GM21423 (cell line): ENCODE measurements at regions not wholly inside any gene's neighbourhood (a gene's known extent, or its start where the extent isn't known, plus 50 kb on each side); places are given as distances from the start of the nearest gene placed in this dataset.

Experiments used
- ATAC-seq: cut with Tn5 transposase; IDR thresholded peaks from one replicate; pipeline ENCODE4 v1.9.1; 2021; ENCODE audit warnings: mild to moderate bottlenecking, moderate library complexity; ENCODE audit not compliant: unreplicated experiment

DNA sequence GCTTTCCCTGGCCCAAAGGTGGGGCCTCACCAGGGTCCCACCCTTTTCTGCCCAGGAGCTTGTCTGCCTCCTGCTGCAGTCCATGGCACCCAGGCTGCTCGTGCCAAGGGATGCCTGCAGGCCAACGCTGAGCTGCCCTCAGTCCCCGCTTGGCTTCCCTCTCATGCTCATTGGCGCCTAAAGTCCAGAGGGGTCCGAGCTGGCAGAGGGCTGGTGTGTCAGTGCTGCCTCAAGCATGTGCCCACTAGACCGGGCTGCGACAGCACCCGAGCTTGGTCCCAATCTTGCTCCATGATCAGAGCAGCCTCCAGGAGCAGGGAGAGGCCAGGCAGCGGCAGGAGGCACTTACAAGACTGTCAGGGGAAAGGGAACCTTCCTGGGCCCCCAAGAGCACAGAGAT is 287.0 kb downstream of the ICOS start:
- no peak for ATAC-seq

DNA sequence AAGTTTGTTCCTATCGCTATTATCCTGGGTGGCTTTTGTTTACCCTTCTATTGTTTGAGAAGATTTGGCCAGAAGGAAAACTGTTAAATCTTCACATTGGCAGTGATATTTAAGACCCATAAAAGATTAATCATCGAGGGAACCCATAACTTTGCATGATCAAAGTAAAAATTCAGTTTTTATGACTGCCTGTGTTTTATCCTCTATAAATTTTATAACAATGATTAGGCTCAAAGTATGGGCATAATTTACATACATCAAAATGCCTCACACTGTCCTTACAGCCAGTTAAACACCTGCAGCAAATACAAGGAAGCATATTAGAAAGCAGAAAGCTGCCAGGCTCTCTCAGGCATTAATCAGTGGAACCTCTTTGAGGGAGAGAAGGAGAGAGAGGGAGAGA is 289.1 kb downstream of the ICOS start:
- no peak for ATAC-seq

DNA sequence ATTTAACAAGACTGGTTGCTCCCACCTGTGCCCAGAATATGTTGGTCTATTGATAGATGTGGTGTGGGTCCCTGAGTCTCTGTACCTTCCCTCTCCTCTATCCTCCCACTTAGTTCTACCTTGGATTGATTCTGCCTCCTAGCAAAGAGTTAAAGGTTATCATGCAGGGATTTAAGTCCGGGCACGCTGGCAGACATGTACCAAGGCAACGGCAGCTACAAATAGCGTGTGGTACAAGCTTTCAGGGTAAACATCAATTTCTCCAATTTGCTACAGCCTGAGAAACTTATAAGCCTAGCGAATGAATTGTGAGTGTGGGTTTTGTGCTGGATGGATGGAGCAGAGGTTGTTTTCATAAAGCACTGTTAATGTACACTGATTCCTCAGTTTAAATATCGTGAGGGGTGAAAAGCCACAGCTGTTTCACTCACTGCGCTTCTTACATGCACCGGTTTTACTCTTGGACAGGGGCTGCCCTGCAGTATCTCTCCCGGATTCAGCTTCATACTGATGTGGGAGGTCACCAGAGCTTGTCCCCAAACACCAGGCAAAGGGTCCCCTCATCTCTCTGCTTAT is 289.8 kb downstream of the ICOS start:
- no peak for ATAC-seq

DNA sequence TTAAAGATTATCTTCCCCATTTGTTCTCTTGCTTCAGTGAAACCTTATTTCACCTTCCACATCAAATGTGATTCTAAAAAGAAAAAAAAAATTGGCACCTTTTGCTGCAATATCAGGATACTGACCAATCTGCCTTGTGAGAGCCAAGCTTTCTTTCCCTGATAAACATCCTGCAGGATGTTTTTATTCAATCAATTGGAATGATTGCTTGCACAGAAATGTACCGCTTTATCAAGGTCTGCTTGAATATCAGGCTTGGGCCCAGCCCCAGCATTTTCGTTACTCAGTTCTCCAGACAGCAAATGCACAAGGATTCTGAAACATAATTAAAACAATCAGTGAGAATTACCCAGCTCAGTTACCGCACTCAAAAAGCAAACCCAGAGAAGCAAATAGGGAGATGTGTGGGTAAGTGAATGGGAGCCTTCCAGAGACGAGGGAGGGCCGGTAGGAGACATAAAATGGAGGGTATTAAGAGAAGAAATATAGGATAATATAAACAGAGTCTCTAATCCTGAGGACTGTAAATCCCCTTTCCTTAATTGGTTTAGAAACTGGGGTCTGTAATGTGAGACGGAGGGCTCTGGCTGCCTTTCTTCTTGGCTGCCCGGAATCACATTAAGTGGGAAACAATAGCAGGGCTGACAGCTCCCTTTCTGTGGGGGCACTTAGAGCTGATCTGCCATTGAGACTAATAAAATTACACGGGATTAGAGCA is 291.8 kb downstream of the ICOS start:
- ATAC-seq: no peak

DNA sequence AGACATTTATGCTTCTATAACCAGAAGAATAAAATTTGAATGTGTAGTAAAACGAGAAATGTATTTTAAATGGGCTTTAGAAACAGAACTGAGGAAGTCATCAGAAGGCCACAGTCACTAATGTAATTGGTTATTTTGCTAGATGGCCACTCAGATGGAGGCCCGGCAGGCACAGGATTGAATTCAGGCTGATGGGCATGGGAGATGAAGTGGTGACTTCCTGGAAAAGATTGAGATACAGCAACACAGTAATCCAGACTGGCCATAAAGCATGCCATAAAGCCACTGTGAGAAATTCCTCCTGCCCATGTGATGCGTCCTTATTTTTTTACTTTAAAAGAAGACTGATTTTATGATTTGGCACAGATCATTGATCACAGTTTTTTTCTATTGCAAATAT is 297.7 kb downstream of the ICOS start:
- no peak for ATAC-seq

DNA sequence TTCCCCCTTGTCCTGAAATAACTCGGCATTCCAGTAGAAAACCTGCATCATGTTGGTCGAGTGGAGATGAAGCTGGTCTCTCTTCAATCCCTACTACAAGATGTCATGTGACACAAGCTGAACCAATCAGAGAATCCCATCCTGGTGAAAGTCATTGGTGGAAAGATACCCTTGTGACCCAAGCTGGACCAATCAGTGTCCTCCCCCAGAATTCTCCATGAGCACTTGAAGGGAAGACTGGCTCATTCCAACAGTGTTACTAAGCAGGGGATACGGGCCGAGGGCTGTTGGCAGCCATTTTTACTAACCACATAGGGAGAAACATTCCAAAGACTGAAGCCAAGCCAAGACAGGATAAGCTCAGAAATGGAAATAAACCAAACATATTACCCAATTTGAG is 298.3 kb downstream of the ICOS start:
- ATAC-seq: no peak

DNA sequence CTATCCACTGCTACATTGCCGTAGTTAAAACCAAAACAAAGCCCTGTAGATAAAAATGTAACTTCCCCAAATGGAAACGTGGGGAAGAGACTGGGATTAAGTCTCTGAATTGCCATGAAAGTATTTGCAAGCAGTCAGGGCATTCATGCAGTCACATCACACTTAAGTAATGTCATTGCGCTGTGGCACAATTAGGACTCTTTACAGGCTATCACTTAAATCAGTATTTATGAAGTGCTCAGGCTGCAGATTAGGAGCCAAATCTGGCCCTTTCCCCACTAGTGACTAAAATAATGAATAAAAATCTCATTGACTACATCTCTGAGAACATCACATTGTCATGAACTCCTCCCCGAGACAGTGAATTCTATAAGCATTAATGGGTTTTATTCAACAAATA is 300.9 kb downstream of the ICOS start:
- no peak for ATAC-seq

DNA sequence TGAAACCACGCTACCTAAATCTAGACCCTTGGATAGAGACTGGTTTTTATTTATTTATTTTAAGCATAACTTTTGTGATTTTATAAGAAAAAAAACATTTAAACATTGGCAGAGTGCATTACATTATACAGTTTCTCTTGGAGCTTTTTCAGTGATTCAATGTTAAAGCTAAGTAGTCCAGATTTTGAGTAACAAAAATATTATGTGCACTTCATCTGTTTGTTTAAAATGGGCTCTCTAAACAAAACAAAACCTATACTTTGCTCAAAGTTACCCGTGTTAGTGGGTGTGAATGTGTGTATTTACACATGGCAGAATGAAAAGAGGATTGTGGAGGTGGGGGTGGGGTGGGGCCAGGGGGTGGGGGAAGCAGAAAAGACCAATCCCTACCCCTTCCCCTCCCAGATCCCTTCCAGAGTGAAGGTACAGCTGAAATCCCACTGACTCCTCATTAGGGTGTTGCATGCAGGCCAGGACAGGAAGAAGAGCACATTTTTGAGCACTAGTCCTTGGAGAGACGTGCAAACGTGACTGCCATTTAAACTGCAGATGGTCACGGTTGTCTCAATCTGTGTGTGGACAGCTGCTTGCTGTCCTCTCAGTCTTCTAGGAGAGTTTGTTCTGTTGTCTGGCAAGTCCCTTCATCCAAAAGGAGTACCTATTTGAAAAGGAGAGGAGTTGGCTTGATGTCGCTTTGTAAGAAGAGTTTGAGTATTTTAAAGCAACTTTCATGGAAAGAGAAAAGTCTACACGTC is 303.0 kb downstream of the ICOS start:
- ATAC-seq: no peak

DNA sequence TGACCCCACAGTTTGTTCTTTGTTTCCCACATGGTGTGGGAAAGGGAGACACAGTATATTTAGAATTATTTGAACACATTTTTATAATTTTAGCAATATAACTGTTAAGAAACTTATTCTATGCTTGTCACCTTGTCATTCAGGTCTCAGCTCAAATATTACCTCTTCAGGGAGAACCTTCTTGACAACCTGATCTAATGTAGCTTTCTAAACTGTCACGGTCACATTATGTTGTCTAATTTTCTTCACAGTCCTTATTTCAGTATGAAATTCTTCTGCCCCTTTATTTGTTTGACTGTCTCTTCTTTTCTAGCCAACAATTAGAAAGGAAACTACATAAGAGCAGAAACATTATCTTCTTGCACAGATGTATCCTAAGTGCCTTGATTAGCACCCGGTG is 304.3 kb upstream of the PARD3B start:
- ATAC-seq: no peak

DNA sequence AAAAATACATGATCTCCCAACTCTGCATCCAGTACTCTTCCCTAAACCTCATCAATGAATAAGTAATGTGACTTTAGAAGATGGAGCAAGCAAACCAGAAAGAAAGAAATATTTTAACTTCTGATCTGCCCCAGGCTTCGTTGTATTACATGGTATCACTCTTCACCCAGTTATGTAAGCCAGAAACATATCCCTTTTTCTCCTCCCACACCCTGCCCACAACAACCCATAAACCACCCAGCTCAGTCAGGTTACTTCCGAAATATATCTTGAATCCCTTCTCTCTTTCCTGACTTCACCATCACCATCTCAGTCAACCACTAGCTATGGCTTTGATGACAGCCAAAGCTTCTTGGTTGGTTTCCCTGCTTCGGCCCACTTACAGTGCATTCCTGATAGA is 295.8 kb upstream of the PARD3B start:
- ATAC-seq: no peak

DNA sequence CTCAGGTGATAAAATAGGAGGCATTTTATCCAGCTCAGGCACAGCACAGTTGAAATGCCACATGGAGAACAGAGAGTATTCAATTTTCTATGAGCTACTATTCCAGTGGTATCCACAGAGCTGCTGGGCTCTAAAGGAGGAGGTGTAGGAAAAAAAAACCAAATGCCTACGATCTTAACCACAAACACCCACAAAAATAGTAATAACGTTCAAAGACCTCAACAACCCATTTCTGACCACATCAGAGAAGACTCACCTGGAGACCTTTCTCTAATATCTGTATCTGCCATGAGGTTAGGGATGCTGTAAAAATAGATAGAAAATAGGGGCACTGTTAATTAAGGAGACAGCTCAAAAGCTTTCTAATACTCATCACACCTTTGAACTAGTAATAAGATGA is 294.6 kb upstream of the PARD3B start:
- ATAC-seq: no peak

DNA sequence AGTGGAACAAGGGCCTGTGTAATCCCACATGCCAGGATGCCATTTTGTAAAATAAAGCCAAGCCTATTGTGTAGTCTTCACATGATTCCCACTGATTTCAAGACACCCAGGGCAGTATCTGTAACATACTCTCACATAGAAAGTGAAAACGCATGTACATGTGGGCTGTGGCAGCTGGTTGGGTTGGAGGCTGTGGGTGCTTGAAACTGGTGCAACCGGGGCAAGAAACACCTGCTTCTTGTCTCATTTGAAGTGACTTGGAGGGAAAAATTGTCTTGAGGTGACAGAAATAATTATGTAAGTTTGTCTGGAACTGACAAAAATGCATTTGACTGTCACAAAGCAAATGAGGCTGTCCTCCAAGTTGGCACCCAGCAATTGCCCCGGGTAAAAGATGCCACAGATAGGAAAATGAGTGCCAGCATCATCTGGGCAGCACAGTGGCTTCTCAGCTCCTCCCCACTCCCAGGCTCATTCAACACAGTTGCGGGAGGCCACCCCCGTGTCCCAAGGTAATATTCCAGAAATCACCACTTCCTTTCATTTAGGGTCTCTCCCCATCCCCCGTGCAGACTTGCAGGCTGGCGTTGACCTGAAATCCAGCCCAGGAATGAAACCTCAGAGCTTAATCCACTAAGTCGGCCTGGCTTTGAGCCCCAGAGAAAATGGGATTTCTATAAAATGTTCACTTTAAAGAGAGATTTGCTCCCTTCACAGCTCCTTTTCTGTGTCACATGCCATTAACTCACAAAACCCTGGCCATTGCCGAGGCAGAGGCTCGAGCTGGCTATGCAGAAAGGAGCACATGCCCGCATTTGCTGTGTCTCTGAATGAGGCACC is 293.9 kb upstream of the PARD3B start:
- ATAC-seq: no peak

DNA sequence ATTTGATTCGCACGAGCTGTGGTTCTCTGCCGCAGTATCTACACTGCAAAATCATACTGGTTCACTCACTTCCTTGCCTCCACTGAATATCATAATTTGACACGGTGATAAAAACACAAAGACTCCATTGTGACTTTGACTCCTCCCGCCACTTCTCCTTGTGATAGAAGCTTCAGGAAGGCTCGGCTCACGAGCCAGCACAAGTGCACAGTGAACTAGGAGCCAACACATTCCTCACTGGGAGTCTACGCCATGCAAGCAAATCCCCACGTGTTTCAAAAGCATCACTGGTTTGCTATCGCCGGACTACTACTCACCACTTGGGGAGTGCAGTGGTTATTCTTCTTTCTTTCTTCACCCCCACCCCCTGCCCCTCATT is 293.3 kb upstream of the PARD3B start:
- no peak for ATAC-seq

DNA sequence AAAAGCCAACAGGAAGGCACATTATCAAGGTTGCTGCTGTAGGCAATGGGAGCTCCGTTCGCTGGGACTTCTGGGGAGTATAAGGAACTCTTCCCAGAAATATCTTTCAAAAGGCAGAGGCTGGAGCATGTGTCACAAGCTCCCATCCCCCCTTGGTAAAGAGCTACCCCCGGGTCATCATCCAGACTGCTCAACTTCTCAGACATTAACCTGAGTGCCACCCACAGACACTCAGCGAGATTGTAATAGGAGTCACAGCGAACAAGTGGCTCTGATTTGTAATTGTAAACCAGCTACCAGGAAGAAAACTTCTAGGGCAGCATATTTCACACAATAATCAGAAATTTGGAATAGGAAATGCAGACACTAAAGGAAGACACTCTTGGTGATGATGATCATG is 290.2 kb upstream of the PARD3B start:
- ATAC-seq: no peak

DNA sequence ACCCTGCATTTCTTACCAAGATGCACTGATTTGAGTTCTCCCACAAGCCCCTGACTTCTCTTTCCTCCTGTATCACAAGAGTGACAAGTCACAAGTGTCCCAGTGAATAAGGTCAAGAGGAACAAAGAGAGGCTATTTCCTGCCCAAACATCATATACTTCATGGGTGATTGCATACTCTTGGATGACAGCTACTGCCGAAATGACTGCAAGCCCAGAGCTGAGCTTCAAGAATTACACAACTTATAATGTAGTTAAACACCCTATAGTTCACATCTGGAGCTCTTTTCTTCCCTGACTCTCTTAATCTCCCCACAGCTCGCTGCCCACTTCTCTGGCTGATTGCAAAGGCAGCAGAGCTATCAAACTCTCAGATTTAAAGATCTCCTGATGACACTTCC is 289.7 kb upstream of the PARD3B start:
- ATAC-seq: no peak

DNA sequence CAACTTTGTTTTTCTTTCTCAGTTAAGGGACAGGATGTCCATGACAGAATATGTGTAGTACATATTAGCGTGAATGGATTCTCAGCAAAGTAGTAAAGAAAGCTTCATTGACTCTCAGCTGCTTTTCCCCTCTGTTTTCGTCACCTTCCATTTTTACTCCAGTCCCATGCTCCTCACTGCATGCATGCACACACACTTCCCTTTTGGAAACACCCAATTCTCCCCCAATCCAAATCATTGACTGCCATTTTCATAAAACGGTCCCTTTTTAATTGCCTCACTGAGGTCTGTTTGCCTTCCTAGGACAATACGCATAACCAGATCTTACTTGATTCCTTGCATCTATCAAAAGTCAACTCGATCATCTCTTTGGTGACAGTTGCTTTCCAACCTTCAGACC is 287.5 kb upstream of the PARD3B start:
- ATAC-seq: no peak

DNA sequence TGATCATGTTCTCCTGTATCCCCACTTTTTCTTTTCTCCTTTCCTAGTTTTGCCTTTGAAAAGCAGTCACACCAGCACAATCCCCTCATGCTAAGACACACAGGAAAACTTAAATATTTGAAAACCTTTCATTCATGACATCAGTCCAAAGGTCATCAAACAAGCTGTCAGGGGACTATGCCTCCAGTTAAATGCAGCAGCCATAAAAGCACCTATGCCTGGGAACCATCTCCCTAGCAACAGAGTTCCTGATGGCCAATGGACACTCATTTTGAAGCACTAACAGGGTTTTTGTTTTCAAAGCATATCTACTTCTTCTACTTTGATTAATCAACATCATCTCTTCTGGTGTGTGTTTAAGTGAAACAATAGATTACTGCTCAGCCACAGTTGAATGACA is 286.4 kb upstream of the PARD3B start:
- ATAC-seq: no peak

DNA sequence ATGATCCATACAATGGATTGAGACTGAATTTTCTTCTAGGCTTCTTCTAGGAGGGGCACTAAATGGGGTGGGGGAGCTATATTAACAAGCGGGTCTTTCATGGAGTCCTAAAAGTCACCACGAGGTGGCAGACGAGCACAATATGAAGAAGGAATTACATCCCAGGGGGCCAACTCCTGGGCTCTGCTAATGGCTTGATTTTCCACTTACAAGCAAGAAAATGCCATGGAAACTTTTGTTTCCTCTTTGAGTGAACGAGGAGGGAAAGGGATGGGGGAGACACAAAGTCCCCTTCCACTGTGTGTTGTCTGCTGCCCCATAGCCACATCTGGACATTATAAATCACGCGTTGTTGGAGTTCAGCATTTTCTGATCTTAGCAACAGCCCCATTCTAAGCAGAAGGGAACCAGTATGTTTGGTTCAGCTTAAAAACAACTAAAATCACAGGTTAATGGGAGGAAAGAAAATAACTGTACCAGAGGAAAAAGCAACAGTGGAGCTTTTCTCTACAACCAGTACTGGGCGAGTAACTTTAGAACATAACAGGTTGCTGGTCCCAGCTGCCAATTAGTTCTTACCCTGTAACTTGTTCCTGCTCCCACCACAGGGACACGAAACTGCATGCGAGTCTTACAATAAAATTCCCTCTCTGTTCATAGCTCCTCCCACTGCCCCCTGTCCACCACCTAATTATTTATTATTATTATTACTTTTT is 285.0 kb upstream of the PARD3B start:
- no peak for ATAC-seq

DNA sequence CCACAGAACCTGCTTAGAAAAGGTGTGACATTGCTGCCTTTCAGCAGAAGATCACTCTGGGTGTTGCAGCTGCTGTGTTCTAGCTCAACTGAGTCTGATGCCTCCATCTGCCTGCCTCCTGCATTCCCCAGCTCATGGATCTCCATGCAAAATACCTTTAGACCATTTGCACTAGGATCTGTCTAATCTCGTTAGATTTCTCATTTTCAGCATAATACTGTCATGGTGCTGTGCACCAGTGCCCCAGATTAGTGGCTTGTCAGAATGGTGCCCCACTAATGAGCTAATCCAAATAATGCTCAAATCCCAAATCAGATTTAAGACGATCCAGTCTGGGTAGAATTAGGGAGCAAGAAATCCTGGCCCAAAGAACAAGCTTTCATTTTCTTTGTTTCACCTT is 284.4 kb upstream of the PARD3B start:
- ATAC-seq: no peak

DNA sequence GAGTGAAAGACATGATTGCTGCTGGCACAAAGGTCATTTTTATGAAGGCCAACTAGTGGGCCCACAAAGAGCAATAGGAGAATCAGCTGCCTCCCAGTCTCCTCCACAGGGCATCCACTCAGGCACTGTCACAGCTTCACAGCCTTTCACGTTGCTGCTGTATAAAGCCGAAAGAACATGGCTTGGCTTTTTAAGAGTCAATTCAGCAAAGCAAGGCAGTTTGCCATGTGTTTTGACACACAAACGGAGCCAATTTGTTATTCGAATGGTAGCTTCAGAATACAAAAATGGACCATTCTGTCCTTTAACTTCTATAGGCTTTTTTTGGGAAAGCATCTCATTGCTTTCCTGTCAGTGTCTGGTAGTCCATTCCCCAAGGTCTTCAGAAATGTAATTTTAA is 283.4 kb upstream of the PARD3B start:
- no peak for ATAC-seq

DNA sequence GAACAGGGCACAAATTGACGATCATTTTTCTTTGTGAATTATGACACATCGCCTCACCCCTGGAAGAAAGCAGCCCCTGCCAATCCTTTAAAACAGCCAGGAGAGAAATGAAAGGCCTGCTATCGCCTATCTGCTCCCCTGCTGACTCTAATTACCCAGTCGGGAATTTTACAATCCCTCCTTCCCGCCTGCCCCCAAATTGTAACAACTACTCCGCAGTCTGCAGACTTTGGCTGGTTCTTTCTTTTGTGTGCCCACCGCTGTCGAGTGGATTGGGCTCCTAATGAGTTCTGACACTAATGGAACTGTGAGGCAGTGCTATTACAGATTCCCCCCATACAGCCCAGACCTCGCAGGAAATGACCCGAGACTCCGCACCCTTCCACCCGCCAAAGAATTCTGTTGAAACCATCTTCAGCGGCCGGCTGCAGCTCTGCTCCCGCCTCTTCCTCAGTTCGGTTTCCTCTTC is 281.2 kb upstream of the PARD3B start:
- no peak for ATAC-seq
